ENCODE measurements at regions not wholly inside any gene's neighbourhood (a gene's known extent, or its start where the extent isn't known, plus 50 kb on each side); places are given as distances from the start of the nearest gene placed in this dataset.
A peak's percentile ranks its signal among the peaks of the same experiment; 100 is the strongest.
"Not testable (repeated sequence)": the region's sequence is repeated elsewhere in the genome, so short reads cannot be mapped to it uniquely, and the experiment has no call there.

DNA sequence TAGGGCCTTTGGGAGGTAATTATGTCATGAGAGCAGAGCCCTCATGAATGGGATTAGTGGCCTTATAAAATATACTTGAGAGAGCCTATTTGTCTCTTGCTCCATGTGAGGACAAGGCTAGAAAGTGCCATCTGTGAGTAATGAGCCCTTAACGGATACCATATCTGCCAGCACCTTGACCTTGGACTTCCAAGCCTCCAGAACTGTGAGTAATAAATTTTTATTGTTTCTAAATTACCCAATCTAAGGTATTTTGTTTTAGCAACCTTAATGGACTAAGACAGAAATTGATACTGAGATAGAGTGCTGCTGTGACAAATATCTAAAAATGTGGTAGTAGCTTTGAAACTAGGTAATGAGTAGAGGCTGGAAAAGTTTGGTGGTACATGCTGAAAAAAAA, 285.0 kb upstream of the DIPK2B start:
- Histone ChIP-seq H3K27ac (ENCODE audit: low read depth, low read length) (no peak overlapping the region), H3K4me3 (ENCODE audit: low read depth, low read length) (no peak overlapping the region), H3K27me3 (ENCODE audit: control insufficient read depth, insufficient read depth, low read length) (no peaks in the 10 kb centered on the region), H3K9me3 (ENCODE audit: control insufficient read depth, insufficient read depth, low read length) (no peaks in the 10 kb centered on the region)
- TF ChIP-seq, protein P1, sequence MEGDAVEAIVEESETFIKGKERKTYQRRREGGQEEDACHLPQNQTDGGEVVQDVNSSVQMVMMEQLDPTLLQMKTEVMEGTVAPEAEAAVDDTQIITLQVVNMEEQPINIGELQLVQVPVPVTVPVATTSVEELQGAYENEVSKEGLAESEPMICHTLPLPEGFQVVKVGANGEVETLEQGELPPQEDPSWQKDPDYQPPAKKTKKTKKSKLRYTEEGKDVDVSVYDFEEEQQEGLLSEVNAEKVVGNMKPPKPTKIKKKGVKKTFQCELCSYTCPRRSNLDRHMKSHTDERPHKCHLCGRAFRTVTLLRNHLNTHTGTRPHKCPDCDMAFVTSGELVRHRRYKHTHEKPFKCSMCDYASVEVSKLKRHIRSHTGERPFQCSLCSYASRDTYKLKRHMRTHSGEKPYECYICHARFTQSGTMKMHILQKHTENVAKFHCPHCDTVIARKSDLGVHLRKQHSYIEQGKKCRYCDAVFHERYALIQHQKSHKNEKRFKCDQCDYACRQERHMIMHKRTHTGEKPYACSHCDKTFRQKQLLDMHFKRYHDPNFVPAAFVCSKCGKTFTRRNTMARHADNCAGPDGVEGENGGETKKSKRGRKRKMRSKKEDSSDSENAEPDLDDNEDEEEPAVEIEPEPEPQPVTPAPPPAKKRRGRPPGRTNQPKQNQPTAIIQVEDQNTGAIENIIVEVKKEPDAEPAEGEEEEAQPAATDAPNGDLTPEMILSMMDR (IDR thresholded peaks at IDR 0.05; ENCODE audit: low read depth, low read length), result no peak
- no peak for DNase-seq (ENCODE audit: low read depth, low spot score)
- ChIA-PET CTCF (interaction anchor here (0.6 kb wide), 1 partner anchor 264 kb away, joined by 4 read pairs; no protein-coding TSS in a partner anchor), POLR2A (interaction anchor here (0.6 kb wide), 1 partner anchor 402 kb away, joined by 4 read pairs; no protein-coding TSS in a partner anchor)

DNA sequence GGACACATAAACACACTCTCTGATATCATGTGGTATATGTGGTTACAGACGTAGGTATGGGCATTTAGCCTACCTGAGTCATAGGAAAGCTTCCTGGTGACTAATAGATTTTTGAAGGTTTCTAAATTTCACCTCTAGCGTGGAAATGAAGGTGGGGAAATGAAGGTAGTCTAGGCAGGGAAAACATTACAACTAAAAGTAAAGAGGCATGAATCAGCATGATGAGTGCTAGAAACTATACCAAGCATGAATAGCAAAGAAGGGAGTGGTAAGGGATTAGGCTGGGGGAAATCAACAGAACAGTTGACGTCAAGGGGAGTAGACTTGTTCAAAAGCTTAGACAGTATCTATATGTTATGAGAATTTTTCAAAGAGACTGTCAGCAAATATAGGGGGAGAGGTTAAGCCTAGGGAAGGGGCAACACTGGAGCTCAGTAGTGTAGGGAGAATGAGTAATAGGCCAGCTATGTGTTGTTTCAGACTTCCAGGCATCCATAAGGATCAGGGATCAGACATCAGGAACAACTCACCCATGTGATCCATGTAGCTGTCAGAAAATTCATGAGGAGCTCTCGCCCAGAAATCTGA, 279.3 kb upstream of the DIPK2B start:
- Histone ChIP-seq H3K4me3 (ENCODE audit: low read depth, low read length) (no peak overlapping the region), H3K9me3 (ENCODE audit: control insufficient read depth, insufficient read depth, low read length) (no peaks in the 10 kb centered on the region), H3K27ac (ENCODE audit: low read depth, low read length) (peak overlapping the region; percentile 93), H3K27me3 (ENCODE audit: control insufficient read depth, insufficient read depth, low read length) (no peaks in the 10 kb centered on the region)
- POLR2A ChIA-PET, result interaction anchor here (0.6 to 2.3 kb wide), 8 partner anchors 25 to 421 kb away, joined by 4 to 10 read pairs (median 6); no protein-coding TSS in a partner anchor
- peak; percentile 59 for DNase-seq (ENCODE audit: low read depth, low spot score)
- CTCF ChIA-PET, result no interaction called here
- TF ChIP-seq, protein P1 (IDR thresholded peaks at IDR 0.05; ENCODE audit: low read depth, low read length), result no peak

DNA sequence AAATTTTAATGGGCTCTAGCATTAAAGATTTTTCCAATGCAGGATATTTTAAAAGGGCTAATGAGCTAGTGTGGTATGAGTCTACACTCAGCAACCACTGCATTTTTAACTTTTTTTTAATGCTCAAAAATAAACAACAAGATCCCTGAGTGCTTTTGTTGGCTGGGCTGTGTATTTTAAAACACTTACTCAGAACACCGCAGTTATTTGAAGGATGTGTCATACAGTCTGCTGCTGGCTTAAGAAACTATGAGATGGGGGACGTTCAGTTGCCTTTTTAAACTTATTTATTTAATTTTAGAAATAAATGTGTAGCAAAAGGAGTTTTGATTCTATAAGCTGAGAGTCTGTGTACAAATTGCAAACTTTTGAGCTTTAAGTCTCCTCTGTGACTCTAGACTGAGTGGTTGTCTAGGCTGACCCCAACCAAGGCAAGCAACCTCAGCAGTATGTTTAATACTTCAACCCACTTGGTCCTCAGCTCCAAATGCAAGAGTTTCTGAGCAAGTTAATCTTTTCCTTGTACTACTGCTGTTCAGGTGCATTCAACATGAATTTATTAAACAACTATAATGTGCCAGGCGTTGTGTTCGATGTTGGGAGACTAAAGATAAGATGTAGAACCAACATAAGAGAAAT, 278.6 kb upstream of the DIPK2B start:
- POLR2A ChIA-PET, result interaction anchor here (0.6 to 2.3 kb wide), 8 partner anchors 26 to 422 kb away, joined by 3 to 10 read pairs (median 6); no protein-coding TSS in a partner anchor
- CTCF ChIA-PET, result no interaction called here
- no peak overlapping the region for H3K4me3 ChIP-seq (ENCODE audit: low read depth, low read length)

DNA sequence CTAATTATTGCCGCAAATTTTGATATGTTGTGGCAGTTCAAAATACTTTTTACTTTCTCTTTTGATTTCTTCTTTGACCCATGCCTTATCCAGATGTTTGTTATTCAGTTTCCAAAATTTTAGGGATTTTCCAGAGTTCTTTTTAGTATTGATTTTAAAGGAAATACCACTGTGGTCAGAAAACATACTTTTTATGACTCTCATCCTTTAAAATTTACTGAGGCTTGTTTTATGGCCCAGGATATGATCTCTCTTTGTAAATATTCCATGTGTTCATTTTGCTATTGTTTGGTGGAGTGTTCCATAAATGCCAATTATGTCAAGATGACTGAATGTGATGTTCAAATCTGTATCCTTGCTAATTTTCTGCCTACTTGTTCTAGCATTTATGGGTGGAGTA, 272.3 kb upstream of the DIPK2B start:
- Histone ChIP-seq H3K27me3 (ENCODE audit: control insufficient read depth, insufficient read depth, low read length) (no peaks in the 10 kb centered on the region), H3K9me3 (ENCODE audit: control insufficient read depth, insufficient read depth, low read length) (peaks cover 4% of the 10 kb centered on the region; the same call in 1 of the 2 replicates), H3K27ac (ENCODE audit: low read depth, low read length) (no peak overlapping the region), H3K4me3 (ENCODE audit: low read depth, low read length) (no peak overlapping the region)
- ChIA-PET CTCF (no interaction called here), POLR2A (no interaction called here)
- peak; percentile 8 for DNase-seq (ENCODE audit: low read depth, low spot score)
- TF ChIP-seq, protein P1 (IDR thresholded peaks at IDR 0.05; ENCODE audit: low read depth, low read length), result no peak

More for the DNA sequence above, 278.6 kb upstream of the DIPK2B start:
- TF ChIP-seq, protein P1 (IDR thresholded peaks at IDR 0.05; ENCODE audit: low read depth, low read length), result no peak
- no peaks in the 10 kb centered on the region for H3K27me3 ChIP-seq (ENCODE audit: control insufficient read depth, insufficient read depth, low read length)
- H3K27ac ChIP-seq (ENCODE audit: low read depth, low read length), result peak overlapping the region; percentile 93
- peak; percentile 60 for DNase-seq (ENCODE audit: low read depth, low spot score)
- no peaks in the 10 kb centered on the region for H3K9me3 ChIP-seq (ENCODE audit: control insufficient read depth, insufficient read depth, low read length)

DNA sequence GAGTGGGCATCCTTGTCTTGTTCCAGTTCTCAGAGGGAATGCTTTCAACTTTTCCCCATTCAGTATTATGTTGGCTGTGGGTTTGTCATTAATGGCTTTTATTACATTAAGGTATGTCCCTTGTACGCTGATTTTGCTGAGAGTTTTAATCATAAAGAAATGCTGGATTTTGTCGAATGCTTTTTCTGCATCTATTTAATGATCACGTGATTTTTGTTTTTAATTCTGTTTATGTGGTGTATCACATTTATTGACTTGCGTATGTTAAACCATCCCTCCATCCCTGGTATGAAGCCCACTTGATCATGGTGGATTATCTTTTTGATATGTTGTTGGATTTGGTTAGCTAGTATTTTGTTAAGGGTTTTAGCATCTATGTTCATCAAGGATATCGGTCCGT, 266.9 kb upstream of the DIPK2B start:
- H3K9me3 ChIP-seq (ENCODE audit: control insufficient read depth, insufficient read depth, low read length); H3K27ac ChIP-seq (ENCODE audit: low read depth, low read length); DNase-seq (ENCODE audit: low read depth, low spot score); H3K4me3 ChIP-seq (ENCODE audit: low read depth, low read length); H3K27me3 ChIP-seq (ENCODE audit: control insufficient read depth, insufficient read depth, low read length); CTCF ChIA-PET; POLR2A ChIA-PET: not testable (repeated sequence)

DNA sequence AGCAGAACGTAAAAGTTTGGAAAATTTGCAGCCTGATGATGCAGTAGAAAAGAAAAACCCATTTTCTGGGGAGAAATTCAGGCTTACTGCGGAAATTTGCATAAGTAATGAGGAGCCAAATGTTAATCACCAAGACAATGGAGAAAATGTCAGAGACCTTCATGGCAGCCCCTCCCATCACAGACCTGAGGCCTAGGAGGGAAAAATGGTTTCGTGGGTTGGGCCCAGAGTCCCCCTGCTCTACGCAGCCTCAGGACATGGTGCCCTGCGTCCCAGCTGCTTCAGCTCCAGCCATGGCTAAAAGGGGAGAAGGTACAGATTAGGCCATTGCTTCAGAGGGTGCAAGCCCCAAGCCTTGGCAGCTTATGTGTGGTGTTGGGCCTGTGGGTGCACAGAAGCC, 255.1 kb upstream of the DIPK2B start:
- CTCF ChIA-PET; H3K4me3 ChIP-seq (ENCODE audit: low read depth, low read length); H3K27me3 ChIP-seq (ENCODE audit: control insufficient read depth, insufficient read depth, low read length); POLR2A ChIA-PET; DNase-seq (ENCODE audit: low read depth, low spot score); H3K9me3 ChIP-seq (ENCODE audit: control insufficient read depth, insufficient read depth, low read length); H3K27ac ChIP-seq (ENCODE audit: low read depth, low read length): not testable (repeated sequence)

Data from AG04450 (cell line).